ENCODE measurements at regions not wholly inside any gene's neighbourhood (a gene's known extent, or its start where the extent isn't known, plus 50 kb on each side); places are given as distances from the start of the nearest gene placed in this dataset.

DNA sequence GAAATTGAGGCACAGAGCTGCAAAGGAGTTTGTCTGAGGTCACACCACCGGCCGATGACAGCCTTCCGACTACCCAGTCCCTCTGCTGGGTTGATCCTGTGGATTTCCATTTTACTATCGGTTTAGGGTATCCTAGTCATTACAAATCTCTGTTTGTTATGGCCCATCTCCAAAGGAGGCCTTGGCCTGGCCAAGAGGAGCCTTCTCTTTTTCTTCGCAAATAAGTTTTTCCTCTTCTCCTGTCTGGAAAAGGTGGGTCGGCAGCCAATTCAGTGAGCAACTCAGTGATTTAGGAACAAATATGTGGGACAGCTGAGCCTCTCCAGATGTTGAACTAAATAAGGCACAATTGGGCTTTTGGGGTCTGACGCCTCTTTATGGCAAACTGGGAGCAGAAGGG, 169.2 kb upstream of the RBPJ start:
- TF ChIP-seq NFE2L2 (conservative IDR thresholded peaks at IDR 0.05; ENCODE audit: low read length), result no peak
- TF ChIP-seq, protein P1, sequence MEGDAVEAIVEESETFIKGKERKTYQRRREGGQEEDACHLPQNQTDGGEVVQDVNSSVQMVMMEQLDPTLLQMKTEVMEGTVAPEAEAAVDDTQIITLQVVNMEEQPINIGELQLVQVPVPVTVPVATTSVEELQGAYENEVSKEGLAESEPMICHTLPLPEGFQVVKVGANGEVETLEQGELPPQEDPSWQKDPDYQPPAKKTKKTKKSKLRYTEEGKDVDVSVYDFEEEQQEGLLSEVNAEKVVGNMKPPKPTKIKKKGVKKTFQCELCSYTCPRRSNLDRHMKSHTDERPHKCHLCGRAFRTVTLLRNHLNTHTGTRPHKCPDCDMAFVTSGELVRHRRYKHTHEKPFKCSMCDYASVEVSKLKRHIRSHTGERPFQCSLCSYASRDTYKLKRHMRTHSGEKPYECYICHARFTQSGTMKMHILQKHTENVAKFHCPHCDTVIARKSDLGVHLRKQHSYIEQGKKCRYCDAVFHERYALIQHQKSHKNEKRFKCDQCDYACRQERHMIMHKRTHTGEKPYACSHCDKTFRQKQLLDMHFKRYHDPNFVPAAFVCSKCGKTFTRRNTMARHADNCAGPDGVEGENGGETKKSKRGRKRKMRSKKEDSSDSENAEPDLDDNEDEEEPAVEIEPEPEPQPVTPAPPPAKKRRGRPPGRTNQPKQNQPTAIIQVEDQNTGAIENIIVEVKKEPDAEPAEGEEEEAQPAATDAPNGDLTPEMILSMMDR (IDR thresholded peaks at IDR 0.05), result no peak
- TF ChIP-seq KDM5A (IDR thresholded peaks at IDR 0.05), result no peak
- TF ChIP-seq HOXB5 (CRISPR knock-in tag; IDR thresholded peaks at IDR 0.05), result no peak
- no peak for TF ChIP-seq SREBF2 (IDR thresholded peaks at IDR 0.05)
- no peak for TF ChIP-seq POLR2AphosphoS2 (conservative IDR thresholded peaks at IDR 0.05; ENCODE audit: low read length)
- no peak for TF ChIP-seq SMC3 (IDR thresholded peaks at IDR 0.05)
- no peak for TF ChIP-seq POLR2A (IDR thresholded peaks at IDR 0.05; ENCODE audit: low read length)
- TF ChIP-seq TFCP2L1 (CRISPR knock-in tag; IDR thresholded peaks at IDR 0.05), result no peak
- no peak for TF ChIP-seq USF2 (IDR thresholded peaks at IDR 0.05)
- TF ChIP-seq EP300 (IDR thresholded peaks at IDR 0.05), result no peak
- no peak for TF ChIP-seq RCOR1 (IDR thresholded peaks at IDR 0.05; ENCODE audit: low read depth, low read length)
- no peak for TF ChIP-seq ZC3H11A (IDR thresholded peaks at IDR 0.05)
- no peak for TF ChIP-seq MYC (IDR thresholded peaks at IDR 0.05; ENCODE audit: borderline replicate concordance, low read length)
- no peak for TF ChIP-seq CEBPB (IDR thresholded peaks at IDR 0.05)
- no peak for TF ChIP-seq JUN (IDR thresholded peaks at IDR 0.05)
- TF ChIP-seq TP53 (CRISPR knock-in tag; IDR thresholded peaks at IDR 0.05), result no peak
- no peak for TF ChIP-seq ESRRA (IDR thresholded peaks at IDR 0.05; ENCODE audit: borderline replicate concordance, low read length)
- H3K4me3 ChIP-seq, result no peak overlapping the region
- POLR2A ChIA-PET, result no interaction called here
- no peak for ATAC-seq
- no peak for FAIRE-seq
- no peak for DNase-seq (ENCODE audit: low read depth in 1 of 2, low spot score in 1 of 2)
- H3K4me2 ChIP-seq, result no peak overlapping the region
- CTCF ChIA-PET, result no interaction called here
- no peak overlapping the region for H3K27ac ChIP-seq
- 80% methylated on average over 7 of the region's 7 CpGs for WGBS (ENCODE audit: missing lambda C conversion rate)
- H3K4me1 ChIP-seq, result no peaks in the 10 kb centered on the region
- no peaks in the 10 kb centered on the region for H3K9me3 ChIP-seq

- ChIA-PET POLR2A (no interaction called here), CTCF (no interaction called here)
- TF ChIP-seq BHLHE40 (IDR thresholded peaks at IDR 0.05; ENCODE audit: low read depth, low read length) (no peak), HOXA7 (CRISPR knock-in tag; IDR thresholded peaks at IDR 0.05) (no peak), CHD2 (IDR thresholded peaks at IDR 0.05; ENCODE audit: low read length, partially characterized antibody) (no peak), FOXS1 (CRISPR knock-in tag; IDR thresholded peaks at IDR 0.05) (no peak), NPAS2 (CRISPR knock-in tag; IDR thresholded peaks at IDR 0.05; ENCODE audit: borderline replicate concordance) (no peak), TFCP2L1 (CRISPR knock-in tag; IDR thresholded peaks at IDR 0.05) (no peak), REST (IDR thresholded peaks at IDR 0.05) (no peak), RFX5 (IDR thresholded peaks at IDR 0.05) (no peak), USF2 (IDR thresholded peaks at IDR 0.05) (no peak), CBX8 (IDR thresholded peaks at IDR 0.05) (no peak)
- H3K4me3 ChIP-seq, result no peak overlapping the region
- no peaks in the 10 kb centered on the region for H3K9me3 ChIP-seq
- no peak overlapping the region for H3K27ac ChIP-seq
- no peak for DNase-seq (ENCODE audit: low read depth in 1 of 2, low spot score in 1 of 2)
- H3K4me1 ChIP-seq, result no peaks in the 10 kb centered on the region
- no peak for FAIRE-seq
- no peak for ATAC-seq
- 54% methylated on average over 6 of the region's 6 CpGs for WGBS (ENCODE audit: missing lambda C conversion rate)
- H3K4me2 ChIP-seq, result no peak overlapping the region
Observed at GRCh38 chr4:26152056-26152455, 168.8 kb upstream of the RBPJ start.
